Type B pancreatic cell (in vitro differentiated cells): ENCODE measurements at regions not wholly inside any gene's neighbourhood (a gene's known extent, or its start where the extent isn't known, plus 50 kb on each side); places are given as distances from the start of the nearest gene placed in this dataset.

Experiments
- DNase-seq: peaks from one replicate; pipeline ENCODE4 v3.0.0; 2021; ENCODE audit warnings: mixed read lengths; ENCODE audit not compliant: unreplicated experiment; ENCODE audit errors: extremely low spot score
- H3K27ac Mint-ChIP-seq: 2 replicates; pipeline ENCODE4 v1.8.0; 2021; ENCODE audit warnings: mild to moderate bottlenecking, mixed read lengths
- H3K27me3 Mint-ChIP-seq: 2 replicates; pipeline ENCODE4 v1.8.0; 2021; ENCODE audit warnings: mixed read lengths
- H3K36me3 Mint-ChIP-seq: 2 replicates; pipeline ENCODE4 v1.8.0; 2021; ENCODE audit warnings: mixed read lengths
- H3K4me1 Mint-ChIP-seq: one replicate; pipeline ENCODE4 v1.8.0; 2021; ENCODE audit warnings: mixed read lengths; ENCODE audit not compliant: unreplicated experiment
- H3K4me3 Mint-ChIP-seq: 2 replicates; pipeline ENCODE4 v1.8.0; 2021; ENCODE audit warnings: mild to moderate bottlenecking, mixed read lengths
- H3K9me3 Mint-ChIP-seq: 2 replicates; pipeline ENCODE4 v1.8.0; 2021; ENCODE audit warnings: mixed read lengths
- CTCF ChIP-seq: fragments of 200-600 bp; sonication (generic); conservative IDR thresholded peaks from 2 replicates; pipeline ENCODE4 v1.5.0; 2021; ENCODE audit warnings: antibody characterized with exemption, mild to moderate bottlenecking

- Mint-ChIP-seq H3K36me3 (no peaks in the 10 kb centered on the region), H3K4me3 (peak overlapping the region; percentile 53), H3K27ac (no peak overlapping the region), H3K4me1 (peaks cover 23% of the 10 kb centered on the region), H3K27me3 (peaks cover 28% of the 10 kb centered on the region), H3K9me3 (peaks cover 5% of the 10 kb centered on the region)
- no peak for TF ChIP-seq CTCF
- DNase-seq: no peak
These were observed 479.0 kb downstream of the GATA3 start for GRCh38 chr10:8533462-8533861.

GRCh38 chr10:8534096-8534495 lies 479.6 kb downstream of the GATA3 start:
- H3K27ac Mint-ChIP-seq: no peak overlapping the region
- peaks cover 28% of the 10 kb centered on the region for H3K27me3 Mint-ChIP-seq
- peaks cover 5% of the 10 kb centered on the region for H3K9me3 Mint-ChIP-seq
- DNase-seq: no peak
- H3K4me1 Mint-ChIP-seq: peaks cover 23% of the 10 kb centered on the region
- peak overlapping the region; percentile 20 for H3K4me3 Mint-ChIP-seq
- TF ChIP-seq CTCF: no peak
- H3K36me3 Mint-ChIP-seq: no peaks in the 10 kb centered on the region

- no peak overlapping the region for H3K4me3 Mint-ChIP-seq
- no peak overlapping the region for H3K27ac Mint-ChIP-seq
- peaks cover 23% of the 10 kb centered on the region for H3K4me1 Mint-ChIP-seq
- H3K9me3 Mint-ChIP-seq: peaks cover 5% of the 10 kb centered on the region
- TF ChIP-seq CTCF: no peak
- H3K27me3 Mint-ChIP-seq: peaks cover 28% of the 10 kb centered on the region
- H3K36me3 Mint-ChIP-seq: no peaks in the 10 kb centered on the region
- DNase-seq: no peak
These were observed 480.4 kb downstream of the GATA3 start for GRCh38 chr10:8534891-8535290.

DNA sequence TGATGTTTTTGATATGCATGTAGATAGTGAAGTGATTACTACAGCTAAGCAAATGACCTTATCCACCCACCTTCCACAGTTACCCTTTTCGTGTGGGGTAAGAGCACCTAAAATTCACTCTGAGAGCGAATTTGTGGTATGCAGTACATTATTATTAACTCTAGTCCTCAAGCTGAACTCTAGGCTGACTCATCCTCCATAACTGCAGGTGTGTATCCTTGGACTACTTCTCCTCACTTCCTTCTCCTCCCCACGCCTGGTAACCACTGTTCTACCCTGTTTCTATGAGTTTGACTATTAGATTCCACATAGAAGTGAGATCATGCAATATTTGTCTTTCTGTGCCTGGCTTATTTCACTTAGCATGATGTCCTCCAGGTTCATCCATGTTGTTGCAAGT lies 484.6 kb downstream of the GATA3 start:
- Mint-ChIP-seq H3K27me3 (peaks cover 13% of the 10 kb centered on the region), H3K36me3 (no peaks in the 10 kb centered on the region), H3K9me3 (peaks cover under 1% of the 10 kb centered on the region), H3K4me3 (no peak overlapping the region), H3K4me1 (peaks cover 12% of the 10 kb centered on the region), H3K27ac (no peak overlapping the region)
- no peak for TF ChIP-seq CTCF
- DNase-seq: no peak

DNA sequence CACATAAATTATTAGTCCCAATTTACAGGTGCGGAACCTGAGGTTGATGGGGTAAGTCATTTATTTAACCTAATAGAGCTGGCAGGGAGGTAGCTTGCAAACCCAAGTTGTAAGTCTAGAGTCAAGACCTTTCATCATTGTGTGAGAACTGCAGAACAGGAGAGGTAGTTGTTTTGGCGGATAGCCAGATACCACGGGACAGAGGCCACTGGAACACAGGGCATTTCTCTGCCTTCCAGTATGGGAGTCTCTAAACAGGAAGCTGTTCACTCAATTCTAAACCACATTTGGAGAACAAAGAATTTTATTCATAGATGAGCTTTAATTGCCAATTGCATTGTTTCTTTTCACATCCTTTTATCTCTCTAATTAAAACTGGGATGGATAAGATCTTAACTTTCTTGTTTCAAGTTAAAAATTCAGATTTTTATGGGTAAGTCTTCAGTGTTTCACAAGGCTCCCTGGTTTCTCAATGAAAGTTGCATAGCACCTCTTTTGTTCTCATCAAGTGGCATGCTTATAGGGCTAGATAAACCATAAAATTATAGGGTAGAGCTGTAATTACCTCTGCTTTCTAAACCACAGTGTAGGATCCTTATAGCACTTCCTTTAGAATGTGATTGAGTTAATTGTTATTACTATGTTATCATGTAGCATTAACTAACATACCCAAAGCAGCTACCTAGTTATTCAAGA lies 489.0 kb downstream of the GATA3 start:
- Mint-ChIP-seq H3K4me3 (no peak overlapping the region), H3K27ac (peak overlapping the region; percentile 68), H3K27me3 (no peaks in the 10 kb centered on the region), H3K36me3 (no peaks in the 10 kb centered on the region), H3K9me3 (peaks cover 4% of the 10 kb centered on the region), H3K4me1 (no peaks in the 10 kb centered on the region)
- no peak for TF ChIP-seq CTCF
- no peak for DNase-seq

DNA sequence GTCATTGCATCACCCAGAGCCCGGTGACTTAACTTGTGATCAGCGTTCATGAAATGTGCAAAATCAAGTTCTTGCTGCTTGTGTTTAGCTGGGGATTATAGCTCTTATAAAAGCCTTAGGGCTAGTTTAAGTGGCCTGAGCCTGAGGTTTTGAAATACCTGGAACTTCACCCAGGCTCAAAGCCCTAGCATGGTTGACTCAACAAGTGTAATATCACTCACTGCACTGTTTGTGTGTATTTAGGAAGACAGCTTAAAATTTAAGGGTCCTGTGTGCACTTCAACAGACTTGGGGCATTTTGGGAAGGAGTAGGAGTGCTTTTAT lies 489.5 kb downstream of the GATA3 start:
- Mint-ChIP-seq H3K9me3 (peaks cover 4% of the 10 kb centered on the region), H3K27ac (peak overlapping the region; percentile 68), H3K36me3 (no peaks in the 10 kb centered on the region), H3K4me3 (no peak overlapping the region), H3K27me3 (no peaks in the 10 kb centered on the region), H3K4me1 (no peaks in the 10 kb centered on the region)
- TF ChIP-seq CTCF: no peak
- no peak for DNase-seq
